NCI-H146 treated with DMSO at 0.1 percent for 48 hours (cell line): ENCODE measurements at regions not wholly inside any gene's neighbourhood (a gene's known extent, or its start where the extent isn't known, plus 50 kb on each side); places are given as distances from the start of the nearest gene placed in this dataset.

ENCODE experiments used
- DNase-seq: peaks from one replicate; lab custom pipeline; 2025; ENCODE audit not compliant: unreplicated experiment; lab: John Stamatoyannopoulos, UW

GRCh38 chr16:66266436-66267291 lies 99.8 kb upstream of the CDH5 start:
- no peak for DNase-seq

GRCh38 chr16:66265556-66266141 lies 100.8 kb upstream of the CDH5 start:
- no peak for DNase-seq

- no peak for DNase-seq
Measured at GRCh38 chr16:66265048-66265415, 101.5 kb upstream of the CDH5 start.

GRCh38 chr16:66264311-66265047 lies 102.0 kb upstream of the CDH5 start:
- no peak for DNase-seq

- no peak for DNase-seq
Measured at GRCh38 chr16:66263973-66264310, 102.5 kb upstream of the CDH5 start.

- DNase-seq, result no peak
Measured at GRCh38 chr16:66263168-66263972, 103.1 kb upstream of the CDH5 start.

GRCh38 chr16:66262253-66263167 lies 104.0 kb upstream of the CDH5 start:
- no peak for DNase-seq

GRCh38 chr16:66261826-66262225 lies 104.7 kb upstream of the CDH5 start:
- no peak for DNase-seq

GRCh38 chr16:66260522-66261254 lies 105.8 kb upstream of the CDH5 start:
- DNase-seq, result no peak

GRCh38 chr16:66258916-66259845 lies 107.3 kb upstream of the CDH5 start:
- DNase-seq, result no peak

- DNase-seq, result no peak
Measured at GRCh38 chr16:66256919-66257318, 109.6 kb upstream of the CDH5 start.

GRCh38 chr16:66255647-66256046 lies 110.8 kb upstream of the CDH5 start:
- no peak for DNase-seq

- DNase-seq, result no peak
Measured at GRCh38 chr16:66254751-66255150, 111.7 kb upstream of the CDH5 start.

GRCh38 chr16:66254106-66254505 lies 112.4 kb upstream of the CDH5 start:
- no peak for DNase-seq

GRCh38 chr16:66251476-66252160 lies 114.9 kb upstream of the CDH5 start:
- DNase-seq, result no peak

GRCh38 chr16:66250686-66251431 lies 115.6 kb upstream of the CDH5 start:
- no peak for DNase-seq
